H1 (cell line): ENCODE measurements at regions not wholly inside any gene's neighbourhood (a gene's known extent, or its start where the extent isn't known, plus 50 kb on each side); places are given as distances from the start of the nearest gene placed in this dataset.

Experiments used
- ATF3 ChIP-seq: IDR thresholded peaks from 2 replicates; pipeline ENCODE4 v1.6.1; 2011; ENCODE audit warnings: low read depth, mild to moderate bottlenecking, low read length; ENCODE audit not compliant: insufficient read depth
- BCL11A ChIP-seq, 2 experiments: IDR thresholded peaks; one replicate each; pipeline ENCODE4 v1.6.1; 2011; ENCODE audit warnings: low read depth in 2 of 2, low read length in 2 of 2, mild to moderate bottlenecking in 2 of 2
- CHD7 ChIP-seq: fragments of 300-600 bp; sonication (generic); IDR thresholded peaks from 2 replicates; pipeline ENCODE4 v1.7.1; 2012; ENCODE audit warnings: low read length, moderate library complexity, mild to moderate bottlenecking, inconsistent platforms; ENCODE audit not compliant: insufficient replicate concordance

GRCh38 chr3:110731148-110731547, 340.5 kb upstream of the NECTIN3 start (continued):
- TF ChIP-seq CHD7 (no peak), BCL11A (IDR thresholded peaks at IDR 0.05; ENCODE audit: low read depth in 2 of 2, low read length in 2 of 2) (no peak), ATF3 (no peak)
